GM12872 (cell line): ENCODE measurements at regions not wholly inside any gene's neighbourhood (a gene's known extent, or its start where the extent isn't known, plus 50 kb on each side); places are given as distances from the start of the nearest gene placed in this dataset.

Experiments used
- CTCF ChIP-seq: IDR thresholded peaks from 3 replicates; pipeline ENCODE4 v1.5.1; 2011; ENCODE audit warnings: low read depth, mild to moderate bottlenecking, low read length, moderate library complexity; ENCODE audit not compliant: insufficient read depth

- TF ChIP-seq CTCF, result no peak
These were observed 131.2 kb upstream of the CDYL start for GRCh38 chr6:4644996-4645395.

- TF ChIP-seq CTCF, result no peak
These were observed 134.7 kb upstream of the CDYL start for GRCh38 chr6:4641461-4641860.

GRCh38 chr6:4640139-4640538, 136.1 kb upstream of the CDYL start:
- TF ChIP-seq CTCF, result no peak

- no peak for TF ChIP-seq CTCF
These were observed 137.6 kb upstream of the CDYL start for GRCh38 chr6:4638641-4639040.

GRCh38 chr6:4637691-4638433, 138.3 kb upstream of the CDYL start:
- TF ChIP-seq CTCF, result no peak

- TF ChIP-seq CTCF, result no peak
These were observed 139.4 kb upstream of the CDYL start for GRCh38 chr6:4636881-4637224.

- TF ChIP-seq CTCF, result no peak
These were observed 139.9 kb upstream of the CDYL start for GRCh38 chr6:4636191-4636880.
